ENCODE measurements at regions not wholly inside any gene's neighbourhood (a gene's known extent, or its start where the extent isn't known, plus 50 kb on each side); places are given as distances from the start of the nearest gene placed in this dataset.

DNA sequence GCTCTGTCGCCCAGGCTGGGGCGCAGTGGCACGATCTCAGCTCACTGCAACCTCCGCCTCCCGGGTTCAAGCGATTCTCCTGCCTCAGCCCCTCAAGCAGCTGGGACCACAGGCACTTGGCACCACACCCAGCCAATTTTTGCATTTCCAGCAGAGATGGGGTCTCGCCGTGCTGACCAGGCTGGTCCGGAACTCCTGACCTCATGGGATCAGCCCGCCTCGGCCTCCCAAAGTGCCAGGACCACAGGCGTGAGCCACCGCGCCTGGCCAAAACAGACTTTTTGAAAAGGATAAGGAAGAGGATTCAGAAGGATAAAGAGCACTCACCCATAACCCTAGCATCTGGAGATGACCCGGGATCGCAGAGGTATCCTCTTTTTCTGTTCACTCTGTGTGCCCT, 224.5 kb upstream of the AGTR2 start (continued):
- TF ChIP-seq, protein P1, sequence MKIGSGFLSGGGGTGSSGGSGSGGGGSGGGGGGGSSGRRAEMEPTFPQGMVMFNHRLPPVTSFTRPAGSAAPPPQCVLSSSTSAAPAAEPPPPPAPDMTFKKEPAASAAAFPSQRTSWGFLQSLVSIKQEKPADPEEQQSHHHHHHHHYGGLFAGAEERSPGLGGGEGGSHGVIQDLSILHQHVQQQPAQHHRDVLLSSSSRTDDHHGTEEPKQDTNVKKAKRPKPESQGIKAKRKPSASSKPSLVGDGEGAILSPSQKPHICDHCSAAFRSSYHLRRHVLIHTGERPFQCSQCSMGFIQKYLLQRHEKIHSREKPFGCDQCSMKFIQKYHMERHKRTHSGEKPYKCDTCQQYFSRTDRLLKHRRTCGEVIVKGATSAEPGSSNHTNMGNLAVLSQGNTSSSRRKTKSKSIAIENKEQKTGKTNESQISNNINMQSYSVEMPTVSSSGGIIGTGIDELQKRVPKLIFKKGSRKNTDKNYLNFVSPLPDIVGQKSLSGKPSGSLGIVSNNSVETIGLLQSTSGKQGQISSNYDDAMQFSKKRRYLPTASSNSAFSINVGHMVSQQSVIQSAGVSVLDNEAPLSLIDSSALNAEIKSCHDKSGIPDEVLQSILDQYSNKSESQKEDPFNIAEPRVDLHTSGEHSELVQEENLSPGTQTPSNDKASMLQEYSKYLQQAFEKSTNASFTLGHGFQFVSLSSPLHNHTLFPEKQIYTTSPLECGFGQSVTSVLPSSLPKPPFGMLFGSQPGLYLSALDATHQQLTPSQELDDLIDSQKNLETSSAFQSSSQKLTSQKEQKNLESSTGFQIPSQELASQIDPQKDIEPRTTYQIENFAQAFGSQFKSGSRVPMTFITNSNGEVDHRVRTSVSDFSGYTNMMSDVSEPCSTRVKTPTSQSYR (CRISPR knock-in tag; IDR thresholded peaks at IDR 0.05; ENCODE audit: borderline replicate concordance): no peak
- TF ChIP-seq SALL2 (CRISPR knock-in tag; IDR thresholded peaks at IDR 0.05): no peak
- TF ChIP-seq, protein P2, sequence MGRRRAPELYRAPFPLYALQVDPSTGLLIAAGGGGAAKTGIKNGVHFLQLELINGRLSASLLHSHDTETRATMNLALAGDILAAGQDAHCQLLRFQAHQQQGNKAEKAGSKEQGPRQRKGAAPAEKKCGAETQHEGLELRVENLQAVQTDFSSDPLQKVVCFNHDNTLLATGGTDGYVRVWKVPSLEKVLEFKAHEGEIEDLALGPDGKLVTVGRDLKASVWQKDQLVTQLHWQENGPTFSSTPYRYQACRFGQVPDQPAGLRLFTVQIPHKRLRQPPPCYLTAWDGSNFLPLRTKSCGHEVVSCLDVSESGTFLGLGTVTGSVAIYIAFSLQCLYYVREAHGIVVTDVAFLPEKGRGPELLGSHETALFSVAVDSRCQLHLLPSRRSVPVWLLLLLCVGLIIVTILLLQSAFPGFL (CRISPR knock-in tag; IDR thresholded peaks at IDR 0.05): no peak
- TF ChIP-seq ZNF180 (CRISPR knock-in tag; IDR thresholded peaks at IDR 0.05; ENCODE audit: borderline replicate concordance, low read depth): no peak
- TF ChIP-seq RBAK (CRISPR knock-in tag; IDR thresholded peaks at IDR 0.05): no peak
- TF ChIP-seq HNF4A (CRISPR knock-in tag; IDR thresholded peaks at IDR 0.05): no peak
- TF ChIP-seq SMAD9 (CRISPR knock-in tag; IDR thresholded peaks at IDR 0.05): no peak
- TF ChIP-seq BCL6 (CRISPR knock-in tag; IDR thresholded peaks at IDR 0.05): no peak
